PFSK-1 (cell line): ENCODE measurements at regions not wholly inside any gene's neighbourhood (a gene's known extent, or its start where the extent isn't known, plus 50 kb on each side); places are given as distances from the start of the nearest gene placed in this dataset.

Source experiments
- POLR2AphosphoS5 ChIP-seq: IDR thresholded peaks from 2 replicates; pipeline ENCODE4 v1.6.1; 2012; ENCODE audit warnings: low read depth, mild to moderate bottlenecking, control low read depth, low read length, moderate library complexity
- SIN3A ChIP-seq: IDR thresholded peaks from 2 replicates; pipeline ENCODE4 v1.6.1; 2012; ENCODE audit warnings: mild to moderate bottlenecking, low read length, moderate library complexity, borderline replicate concordance; ENCODE audit not compliant: insufficient read depth
- TAF1 ChIP-seq: IDR thresholded peaks from 2 replicates; pipeline ENCODE4 v1.6.1; 2012; ENCODE audit warnings: low read length, control low read depth, borderline replicate concordance; ENCODE audit not compliant: insufficient read depth
- TF ChIP-seq, protein P1 (sequence below), 2 experiments: IDR thresholded peaks; 2 replicates each; pipeline versions ENCODE4 v1.6.1 to v1.8.0; 2011 to 2012; ENCODE audit warnings: low read depth in 2 of 2, low read length in 2 of 2, control low read depth in 1 of 2, inconsistent platforms in 1 of 2, mild to moderate bottlenecking in 1 of 2, moderate library complexity in 1 of 2; ENCODE audit not compliant: insufficient read depth in 1 of 2

DNA sequence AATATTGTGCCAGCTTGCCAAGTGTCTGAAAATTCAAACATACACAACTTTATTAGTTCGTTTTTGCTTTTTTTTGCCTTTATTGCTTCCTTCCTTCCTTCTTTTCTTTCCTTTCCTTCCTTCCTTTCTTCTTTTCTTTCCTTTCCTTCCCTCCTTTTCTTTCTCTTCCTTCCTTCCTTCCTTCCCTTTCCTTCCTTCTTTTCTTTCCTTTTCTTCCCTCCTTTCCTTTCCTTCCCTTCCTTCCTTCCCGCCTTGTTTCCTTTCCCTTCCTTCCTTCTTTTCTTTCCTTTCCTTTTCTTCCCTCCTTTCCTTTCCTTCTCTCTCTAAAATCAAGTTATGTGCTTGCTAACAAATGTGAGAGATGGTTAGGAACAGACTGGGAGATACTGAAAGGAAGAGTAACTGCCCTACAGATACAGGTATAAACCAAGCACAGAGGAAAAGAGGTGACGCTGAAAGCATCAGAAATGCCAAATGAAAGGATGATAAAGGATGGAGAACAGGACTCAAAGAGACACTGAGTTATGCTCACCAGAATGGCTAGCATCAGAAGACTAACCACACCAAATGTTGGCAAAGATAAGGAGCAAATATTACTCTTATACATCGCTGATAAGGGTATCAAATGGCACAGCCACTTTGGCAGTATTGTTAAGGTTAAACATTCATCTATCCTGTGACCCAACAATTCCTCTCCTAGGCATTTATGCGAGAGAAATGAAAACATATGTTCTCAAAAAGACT lies 151.6 kb downstream of the MREG start:
- TF ChIP-seq, protein P1, sequence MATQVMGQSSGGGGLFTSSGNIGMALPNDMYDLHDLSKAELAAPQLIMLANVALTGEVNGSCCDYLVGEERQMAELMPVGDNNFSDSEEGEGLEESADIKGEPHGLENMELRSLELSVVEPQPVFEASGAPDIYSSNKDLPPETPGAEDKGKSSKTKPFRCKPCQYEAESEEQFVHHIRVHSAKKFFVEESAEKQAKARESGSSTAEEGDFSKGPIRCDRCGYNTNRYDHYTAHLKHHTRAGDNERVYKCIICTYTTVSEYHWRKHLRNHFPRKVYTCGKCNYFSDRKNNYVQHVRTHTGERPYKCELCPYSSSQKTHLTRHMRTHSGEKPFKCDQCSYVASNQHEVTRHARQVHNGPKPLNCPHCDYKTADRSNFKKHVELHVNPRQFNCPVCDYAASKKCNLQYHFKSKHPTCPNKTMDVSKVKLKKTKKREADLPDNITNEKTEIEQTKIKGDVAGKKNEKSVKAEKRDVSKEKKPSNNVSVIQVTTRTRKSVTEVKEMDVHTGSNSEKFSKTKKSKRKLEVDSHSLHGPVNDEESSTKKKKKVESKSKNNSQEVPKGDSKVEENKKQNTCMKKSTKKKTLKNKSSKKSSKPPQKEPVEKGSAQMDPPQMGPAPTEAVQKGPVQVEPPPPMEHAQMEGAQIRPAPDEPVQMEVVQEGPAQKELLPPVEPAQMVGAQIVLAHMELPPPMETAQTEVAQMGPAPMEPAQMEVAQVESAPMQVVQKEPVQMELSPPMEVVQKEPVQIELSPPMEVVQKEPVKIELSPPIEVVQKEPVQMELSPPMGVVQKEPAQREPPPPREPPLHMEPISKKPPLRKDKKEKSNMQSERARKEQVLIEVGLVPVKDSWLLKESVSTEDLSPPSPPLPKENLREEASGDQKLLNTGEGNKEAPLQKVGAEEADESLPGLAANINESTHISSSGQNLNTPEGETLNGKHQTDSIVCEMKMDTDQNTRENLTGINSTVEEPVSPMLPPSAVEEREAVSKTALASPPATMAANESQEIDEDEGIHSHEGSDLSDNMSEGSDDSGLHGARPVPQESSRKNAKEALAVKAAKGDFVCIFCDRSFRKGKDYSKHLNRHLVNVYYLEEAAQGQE (IDR thresholded peaks at IDR 0.05; ENCODE audit: insufficient read depth in 1 of 2, low read depth in 2 of 2, low read length in 2 of 2) = no peak
- TF ChIP-seq TAF1 = no peak
- no peak for TF ChIP-seq POLR2AphosphoS5
- TF ChIP-seq SIN3A = no peak
